A549 (cell line): ENCODE measurements at regions not wholly inside any gene's neighbourhood (a gene's known extent, or its start where the extent isn't known, plus 50 kb on each side); places are given as distances from the start of the nearest gene placed in this dataset.

Source experiments
- ATAC-seq, 2 experiments: fragments of 200-7000 bp in 1 of 2; fragments of >200 bp in 1 of 2; cut with Nextera tagmentation in 1 of 2; cut with Tn5 transposase in 1 of 2; 3 replicates each; pipeline versions ENCODE4 v1.8.0 to v1.9.1; 2018 to 2020; ENCODE audit warnings: mild to moderate bottlenecking in 1 of 2, moderate library complexity in 1 of 2
- CTCF ChIA-PET: fragments of 300-600 bp; sonication (Branson Sonifier 250); formaldehyde crosslinking; extraction: SDS; loops from one replicate; lab custom pipeline; 2021; ENCODE audit warnings: antibody characterized with exemption, inconsistent platforms; lab: Yijun Ruan, JAX
- POLR2A ChIA-PET: fragments of 350-600 bp; formaldehyde crosslinking; extraction: SDS; loops from one replicate; lab custom pipeline; 2021; ENCODE audit warnings: antibody characterized with exemption, inconsistent platforms; lab: Yijun Ruan, JAX
- DNase-seq, 2 experiments: peaks; one replicate each; pipeline versions ENCODE4 v3.0.0 to v3.0.0-alpha.2; 2011 to 2016; ENCODE audit warnings: low read depth in 1 of 2, low spot score in 1 of 2
- FAIRE-seq: peaks from 2 replicates; lab custom pipeline; 2011; peaks lifted over from hg19 to GRCh38; lab: Jason Lieb, UNC
- H3K27ac ChIP-seq, 2 experiments: fragments of >200 bp; sonication (Bioruptor Twin); formaldehyde crosslinking; 3 replicates each; pipeline ENCODE4 v1.5.1; 2016 to 2017
- H3K4me1 ChIP-seq: fragments of >200 bp; sonication (Bioruptor Twin); formaldehyde crosslinking; 3 replicates; pipeline ENCODE4 v1.6.1; 2016
- H3K4me2 ChIP-seq: fragments of >200 bp; sonication (Bioruptor Twin); formaldehyde crosslinking; 3 replicates; pipeline ENCODE4 v1.6.1; 2016
- H3K4me3 ChIP-seq: fragments of >200 bp; sonication (Bioruptor Twin); formaldehyde crosslinking; 3 replicates; pipeline ENCODE4 v1.5.1; 2016
- H3K9me3 ChIP-seq: fragments of >200 bp; sonication (Bioruptor Twin); formaldehyde crosslinking; 3 replicates; pipeline ENCODE4 v1.6.1; 2016
- BHLHE40 ChIP-seq: IDR thresholded peaks from 2 replicates; pipeline ENCODE4 v1.6.1; 2012; ENCODE audit warnings: low read depth, low read length, inconsistent platforms
- CBX8 ChIP-seq: fragments of 200-600 bp; sonication (generic); IDR thresholded peaks from 2 replicates; pipeline ENCODE4 v1.6.1; 2016
- CEBPB ChIP-seq, 2 experiments: fragments of >200 bp in 1 of 2; sonication (Bioruptor Twin) in 1 of 2; formaldehyde crosslinking in 1 of 2; IDR thresholded peaks; 2 replicates each; pipeline ENCODE4 v1.6.1; 2012 to 2016
- CHD4 ChIP-seq: fragments of 200-600 bp; sonication (generic); IDR thresholded peaks from 2 replicates; pipeline ENCODE4 v1.6.1; 2016; ENCODE audit warnings: antibody characterized with exemption, mild to moderate bottlenecking, borderline replicate concordance
- ESRRA ChIP-seq: fragments of 150-350 bp; IDR thresholded peaks from 2 replicates; pipeline ENCODE4 v1.6.1; 2014; ENCODE audit warnings: mild to moderate bottlenecking, low read length, borderline replicate concordance
- FOSB ChIP-seq: fragments of 250-450 bp; sonication (Bioruptor Pico); IDR thresholded peaks from 2 replicates; pipeline ENCODE4 v1.5.0; 2020; ENCODE audit warnings: mild to moderate bottlenecking, moderate library complexity
- HDAC2 ChIP-seq: fragments of 200-600 bp; sonication (generic); IDR thresholded peaks from 2 replicates; pipeline ENCODE4 v1.6.1; 2016
- HOXA7 ChIP-seq: fragments of 250-450 bp; sonication (Bioruptor Pico); IDR thresholded peaks from 2 replicates; pipeline ENCODE4 v1.5.0; 2020; ENCODE audit warnings: mild to moderate bottlenecking, moderate library complexity
- JUN ChIP-seq, 2 experiments: fragments of >200 bp; sonication (Bioruptor Twin); formaldehyde crosslinking; IDR thresholded peaks; 2 replicates in 1 of 2; 3 replicates in 1 of 2; pipeline ENCODE4 v1.6.1; 2016 to 2017
- JUNB ChIP-seq: fragments of >200 bp; sonication (Bioruptor Twin); formaldehyde crosslinking; IDR thresholded peaks from 2 replicates; pipeline ENCODE4 v1.6.1; 2016
- KDM5A ChIP-seq: fragments of 200-600 bp; sonication (generic); IDR thresholded peaks from 2 replicates; pipeline ENCODE4 v1.6.1; 2016; ENCODE audit warnings: antibody characterized with exemption, mild to moderate bottlenecking
- NFE2L2 ChIP-seq: fragments of 150-350 bp; conservative IDR thresholded peaks from 2 replicates; pipeline ENCODE4 v1.6.1; 2014; ENCODE audit warnings: low read length
- NPAS2 ChIP-seq: fragments of 250-450 bp; sonication (Bioruptor Pico); IDR thresholded peaks from 2 replicates; pipeline ENCODE4 v1.8.0; 2022; ENCODE audit warnings: mild to moderate bottlenecking, moderate library complexity, borderline replicate concordance
- PHF8 ChIP-seq: fragments of 200-600 bp; sonication (generic); IDR thresholded peaks from 2 replicates; pipeline ENCODE4 v1.6.1; 2016; ENCODE audit warnings: low read depth, mild to moderate bottlenecking, antibody characterized with exemption, moderate library complexity, borderline replicate concordance
- POLR2AphosphoS2 ChIP-seq: conservative IDR thresholded peaks from 2 replicates; pipeline ENCODE4 v1.6.1; 2012; ENCODE audit warnings: low read length, improper control_type of control experiment, inconsistent platforms
- RAD21 ChIP-seq, 2 experiments: fragments of >200 bp in 1 of 2; sonication (Bioruptor Twin) in 1 of 2; formaldehyde crosslinking in 1 of 2; IDR thresholded peaks in 1 of 2; conservative IDR thresholded peaks in 1 of 2; 2 replicates in 1 of 2; 3 replicates in 1 of 2; pipeline ENCODE4 v1.6.1; 2012 to 2018; ENCODE audit warnings: inconsistent platforms in 1 of 2
- SMC3 ChIP-seq: fragments of >200 bp; sonication (Bioruptor Twin); formaldehyde crosslinking; IDR thresholded peaks from 3 replicates; pipeline ENCODE4 v1.6.1; 2018; ENCODE audit warnings: inconsistent platforms
- ZC3H11A ChIP-seq: fragments of 450-650 bp; IDR thresholded peaks from 2 replicates; pipeline ENCODE4 v1.6.1; 2014; ENCODE audit warnings: antibody characterized with exemption, mild to moderate bottlenecking
- ZFP36 ChIP-seq: fragments of 450-650 bp; IDR thresholded peaks from 2 replicates; pipeline ENCODE4 v1.6.1; 2014; ENCODE audit warnings: borderline replicate concordance; ENCODE audit not compliant: partially characterized antibody
- ZSCAN20 ChIP-seq: fragments of 250-450 bp; sonication (Bioruptor Pico); IDR thresholded peaks from 2 replicates; pipeline ENCODE4 v1.8.0; 2022; ENCODE audit warnings: mild to moderate bottlenecking, moderate library complexity
- WGBS: methylation state at CpG from one replicate; pipeline ENCODE4 v1.1.6; 2017; ENCODE audit errors: missing lambda C conversion rate; 5-methylcytosine and 5-hydroxymethylcytosine counted together
- TF ChIP-seq, protein P1 (sequence below): fragments of >200 bp; sonication (Bioruptor Twin); formaldehyde crosslinking; IDR thresholded peaks from 3 replicates; pipeline ENCODE4 v1.6.1; 2016
- TF ChIP-seq, protein P2 (sequence below): fragments of 200-600 bp; sonication (generic); IDR thresholded peaks from 2 replicates; pipeline ENCODE4 v1.6.1; 2016; ENCODE audit warnings: antibody characterized with exemption, mild to moderate bottlenecking, moderate library complexity
- TF ChIP-seq, protein P3 (sequence below): fragments of 450-650 bp; IDR thresholded peaks from 2 replicates; pipeline ENCODE4 v1.6.1; 2014; ENCODE audit warnings: antibody characterized with exemption
- TF ChIP-seq, protein P4 (sequence below): fragments of 250-450 bp; sonication (Bioruptor Pico); IDR thresholded peaks from 2 replicates; pipeline ENCODE4 v1.5.0; 2021; ENCODE audit warnings: mild to moderate bottlenecking, moderate library complexity, borderline replicate concordance
- TF ChIP-seq, protein P5 (sequence below): IDR thresholded peaks from 2 replicates; pipeline ENCODE4 v1.6.1; 2012; ENCODE audit warnings: low read depth, borderline replicate concordance
- TF ChIP-seq, protein P6 (sequence below): fragments of 150-350 bp; IDR thresholded peaks from 2 replicates; pipeline ENCODE4 v1.6.1; 2014; ENCODE audit warnings: low read depth, mild to moderate bottlenecking, low read length

DNA sequence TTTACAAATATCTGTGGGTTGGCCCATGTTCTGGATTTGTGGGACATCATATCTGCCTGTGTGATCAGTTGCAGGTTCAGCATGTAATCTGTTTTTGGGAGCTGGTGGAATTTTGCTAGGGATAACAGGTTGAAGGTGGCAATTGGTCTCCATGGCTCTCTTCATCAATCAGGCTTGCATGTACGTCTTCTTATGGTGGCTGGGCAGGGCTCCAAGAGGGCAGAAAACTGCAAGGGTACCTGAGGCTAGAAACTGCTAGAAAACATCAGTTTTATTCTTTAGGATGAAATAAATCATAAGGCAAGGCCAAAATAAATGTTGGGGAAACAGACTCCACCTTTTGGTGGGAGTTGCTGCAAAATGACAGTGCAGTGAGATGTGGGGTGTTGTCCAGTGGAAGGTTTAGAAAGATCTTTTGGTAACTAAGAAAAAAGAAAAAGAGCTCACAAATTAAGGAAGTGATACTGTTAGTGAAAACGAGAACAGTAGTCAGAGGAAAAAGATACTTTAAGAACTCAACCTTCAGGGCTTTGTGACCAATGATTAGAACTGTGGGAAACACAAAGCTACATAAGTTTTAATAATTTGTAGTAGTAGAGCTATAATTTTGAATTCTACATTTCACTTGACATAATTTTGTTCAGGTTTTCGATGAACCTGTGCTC, 300.7 kb upstream of the IZUMO3 start:
- TF ChIP-seq, protein P1, sequence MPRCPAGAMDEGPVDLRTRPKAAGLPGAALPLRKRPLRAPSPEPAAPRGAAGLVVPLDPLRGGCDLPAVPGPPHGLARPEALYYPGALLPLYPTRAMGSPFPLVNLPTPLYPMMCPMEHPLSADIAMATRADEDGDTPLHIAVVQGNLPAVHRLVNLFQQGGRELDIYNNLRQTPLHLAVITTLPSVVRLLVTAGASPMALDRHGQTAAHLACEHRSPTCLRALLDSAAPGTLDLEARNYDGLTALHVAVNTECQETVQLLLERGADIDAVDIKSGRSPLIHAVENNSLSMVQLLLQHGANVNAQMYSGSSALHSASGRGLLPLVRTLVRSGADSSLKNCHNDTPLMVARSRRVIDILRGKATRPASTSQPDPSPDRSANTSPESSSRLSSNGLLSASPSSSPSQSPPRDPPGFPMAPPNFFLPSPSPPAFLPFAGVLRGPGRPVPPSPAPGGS = no peak
- TF ChIP-seq ZFP36 (no peak), POLR2AphosphoS2 (no peak), ESRRA (no peak), HOXA7 (CRISPR knock-in tag) (no peak), RAD21 (conservative IDR thresholded peaks at IDR 0.05 in 1 of 2, IDR thresholded peaks at IDR 0.05 in 1 of 2) (no peak), HDAC2 (no peak), BHLHE40 (no peak), KDM5A (no peak), CHD4 (no peak), ZC3H11A (no peak), NFE2L2 (no peak), JUNB (no peak), NPAS2 (no peak), ZSCAN20 (CRISPR knock-in tag) (no peak), SMC3 (no peak)
- TF ChIP-seq, protein P2, sequence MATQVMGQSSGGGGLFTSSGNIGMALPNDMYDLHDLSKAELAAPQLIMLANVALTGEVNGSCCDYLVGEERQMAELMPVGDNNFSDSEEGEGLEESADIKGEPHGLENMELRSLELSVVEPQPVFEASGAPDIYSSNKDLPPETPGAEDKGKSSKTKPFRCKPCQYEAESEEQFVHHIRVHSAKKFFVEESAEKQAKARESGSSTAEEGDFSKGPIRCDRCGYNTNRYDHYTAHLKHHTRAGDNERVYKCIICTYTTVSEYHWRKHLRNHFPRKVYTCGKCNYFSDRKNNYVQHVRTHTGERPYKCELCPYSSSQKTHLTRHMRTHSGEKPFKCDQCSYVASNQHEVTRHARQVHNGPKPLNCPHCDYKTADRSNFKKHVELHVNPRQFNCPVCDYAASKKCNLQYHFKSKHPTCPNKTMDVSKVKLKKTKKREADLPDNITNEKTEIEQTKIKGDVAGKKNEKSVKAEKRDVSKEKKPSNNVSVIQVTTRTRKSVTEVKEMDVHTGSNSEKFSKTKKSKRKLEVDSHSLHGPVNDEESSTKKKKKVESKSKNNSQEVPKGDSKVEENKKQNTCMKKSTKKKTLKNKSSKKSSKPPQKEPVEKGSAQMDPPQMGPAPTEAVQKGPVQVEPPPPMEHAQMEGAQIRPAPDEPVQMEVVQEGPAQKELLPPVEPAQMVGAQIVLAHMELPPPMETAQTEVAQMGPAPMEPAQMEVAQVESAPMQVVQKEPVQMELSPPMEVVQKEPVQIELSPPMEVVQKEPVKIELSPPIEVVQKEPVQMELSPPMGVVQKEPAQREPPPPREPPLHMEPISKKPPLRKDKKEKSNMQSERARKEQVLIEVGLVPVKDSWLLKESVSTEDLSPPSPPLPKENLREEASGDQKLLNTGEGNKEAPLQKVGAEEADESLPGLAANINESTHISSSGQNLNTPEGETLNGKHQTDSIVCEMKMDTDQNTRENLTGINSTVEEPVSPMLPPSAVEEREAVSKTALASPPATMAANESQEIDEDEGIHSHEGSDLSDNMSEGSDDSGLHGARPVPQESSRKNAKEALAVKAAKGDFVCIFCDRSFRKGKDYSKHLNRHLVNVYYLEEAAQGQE = no peak
- TF ChIP-seq, protein P3, sequence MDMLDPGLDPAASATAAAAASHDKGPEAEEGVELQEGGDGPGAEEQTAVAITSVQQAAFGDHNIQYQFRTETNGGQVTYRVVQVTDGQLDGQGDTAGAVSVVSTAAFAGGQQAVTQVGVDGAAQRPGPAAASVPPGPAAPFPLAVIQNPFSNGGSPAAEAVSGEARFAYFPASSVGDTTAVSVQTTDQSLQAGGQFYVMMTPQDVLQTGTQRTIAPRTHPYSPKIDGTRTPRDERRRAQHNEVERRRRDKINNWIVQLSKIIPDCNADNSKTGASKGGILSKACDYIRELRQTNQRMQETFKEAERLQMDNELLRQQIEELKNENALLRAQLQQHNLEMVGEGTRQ = no peak
- TF ChIP-seq, protein P4, sequence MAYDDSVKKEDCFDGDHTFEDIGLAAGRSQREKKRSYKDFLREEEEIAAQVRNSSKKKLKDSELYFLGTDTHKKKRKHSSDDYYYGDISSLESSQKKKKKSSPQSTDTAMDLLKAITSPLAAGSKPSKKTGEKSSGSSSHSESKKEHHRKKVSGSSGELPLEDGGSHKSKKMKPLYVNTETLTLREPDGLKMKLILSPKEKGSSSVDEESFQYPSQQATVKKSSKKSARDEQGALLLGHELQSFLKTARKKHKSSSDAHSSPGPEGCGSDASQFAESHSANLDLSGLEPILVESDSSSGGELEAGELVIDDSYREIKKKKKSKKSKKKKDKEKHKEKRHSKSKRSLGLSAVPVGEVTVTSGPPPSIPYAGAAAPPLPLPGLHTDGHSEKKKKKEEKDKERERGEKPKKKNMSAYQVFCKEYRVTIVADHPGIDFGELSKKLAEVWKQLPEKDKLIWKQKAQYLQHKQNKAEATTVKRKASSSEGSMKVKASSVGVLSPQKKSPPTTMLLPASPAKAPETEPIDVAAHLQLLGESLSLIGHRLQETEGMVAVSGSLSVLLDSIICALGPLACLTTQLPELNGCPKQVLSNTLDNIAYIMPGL (CRISPR knock-in tag) = no peak
- TF ChIP-seq, all 56 proteins: peak for 0
- Histone ChIP-seq H3K4me2 (no peak overlapping the region), H3K4me3 (no peak overlapping the region), H3K4me1 (no peaks in the 10 kb centered on the region), H3K9me3 (no peaks in the 10 kb centered on the region), H3K27ac (no peak overlapping the region)
- no peak for FAIRE-seq
- WGBS = 4% methylated on average over 3 of the region's 3 CpGs
- DNase-seq = no peak
- ChIA-PET POLR2A (no interaction called here), CTCF (interaction anchor here (1.4 kb wide), 1 partner anchor 13 kb away, joined by 3 read pairs; no protein-coding TSS in a partner anchor)
- ATAC-seq = no peak

DNA sequence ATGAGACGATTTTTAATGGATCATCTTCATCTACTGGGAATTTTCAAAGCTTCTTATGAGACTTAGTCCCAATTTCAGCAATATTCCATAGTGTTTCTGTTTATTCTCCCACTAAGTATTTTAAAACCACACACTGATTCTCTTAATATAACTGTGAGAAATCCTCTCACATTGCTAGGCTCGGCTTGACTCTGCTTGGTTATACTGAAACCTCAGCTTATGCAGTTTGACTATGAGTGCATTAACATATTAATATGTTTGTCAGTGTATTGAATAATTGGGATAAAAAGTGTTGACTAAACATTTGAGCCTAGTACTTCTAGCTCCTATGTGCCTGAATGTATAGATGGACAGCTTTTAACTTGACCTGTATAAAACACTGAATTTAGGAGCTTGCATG, 298.5 kb upstream of the IZUMO3 start:
- FAIRE-seq (no peak), DNase-seq (no peak), ATAC-seq (no peak)
- TF ChIP-seq, protein P5, sequence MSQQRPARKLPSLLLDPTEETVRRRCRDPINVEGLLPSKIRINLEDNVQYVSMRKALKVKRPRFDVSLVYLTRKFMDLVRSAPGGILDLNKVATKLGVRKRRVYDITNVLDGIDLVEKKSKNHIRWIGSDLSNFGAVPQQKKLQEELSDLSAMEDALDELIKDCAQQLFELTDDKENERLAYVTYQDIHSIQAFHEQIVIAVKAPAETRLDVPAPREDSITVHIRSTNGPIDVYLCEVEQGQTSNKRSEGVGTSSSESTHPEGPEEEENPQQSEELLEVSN = no peak
- TF ChIP-seq, protein P6, sequence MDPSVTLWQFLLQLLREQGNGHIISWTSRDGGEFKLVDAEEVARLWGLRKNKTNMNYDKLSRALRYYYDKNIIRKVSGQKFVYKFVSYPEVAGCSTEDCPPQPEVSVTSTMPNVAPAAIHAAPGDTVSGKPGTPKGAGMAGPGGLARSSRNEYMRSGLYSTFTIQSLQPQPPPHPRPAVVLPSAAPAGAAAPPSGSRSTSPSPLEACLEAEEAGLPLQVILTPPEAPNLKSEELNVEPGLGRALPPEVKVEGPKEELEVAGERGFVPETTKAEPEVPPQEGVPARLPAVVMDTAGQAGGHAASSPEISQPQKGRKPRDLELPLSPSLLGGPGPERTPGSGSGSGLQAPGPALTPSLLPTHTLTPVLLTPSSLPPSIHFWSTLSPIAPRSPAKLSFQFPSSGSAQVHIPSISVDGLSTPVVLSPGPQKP = no peak
- TF ChIP-seq JUN (IDR thresholded peaks at IDR 0.05) = no peak
- TF ChIP-seq HOXA7 (CRISPR knock-in tag) = no peak
- no peak for TF ChIP-seq CBX8
- TF ChIP-seq PHF8 = no peak
- TF ChIP-seq, protein P3 = no peak
- no peak for TF ChIP-seq CEBPB (IDR thresholded peaks at IDR 0.05)
- TF ChIP-seq FOSB (CRISPR knock-in tag) = no peak
- H3K4me3 ChIP-seq = no peak overlapping the region
- no peak overlapping the region for H3K4me2 ChIP-seq
- no peak overlapping the region for H3K27ac ChIP-seq
- no peaks in the 10 kb centered on the region for H3K9me3 ChIP-seq
- ChIA-PET POLR2A (no interaction called here), CTCF (no interaction called here)
- 0% methylated on average over 2 of the region's 2 CpGs for WGBS
- H3K4me1 ChIP-seq = no peaks in the 10 kb centered on the region
